ENCODE measurements at regions not wholly inside any gene's neighbourhood (a gene's known extent, or its start where the extent isn't known, plus 50 kb on each side); places are given as distances from the start of the nearest gene placed in this dataset.

DNA sequence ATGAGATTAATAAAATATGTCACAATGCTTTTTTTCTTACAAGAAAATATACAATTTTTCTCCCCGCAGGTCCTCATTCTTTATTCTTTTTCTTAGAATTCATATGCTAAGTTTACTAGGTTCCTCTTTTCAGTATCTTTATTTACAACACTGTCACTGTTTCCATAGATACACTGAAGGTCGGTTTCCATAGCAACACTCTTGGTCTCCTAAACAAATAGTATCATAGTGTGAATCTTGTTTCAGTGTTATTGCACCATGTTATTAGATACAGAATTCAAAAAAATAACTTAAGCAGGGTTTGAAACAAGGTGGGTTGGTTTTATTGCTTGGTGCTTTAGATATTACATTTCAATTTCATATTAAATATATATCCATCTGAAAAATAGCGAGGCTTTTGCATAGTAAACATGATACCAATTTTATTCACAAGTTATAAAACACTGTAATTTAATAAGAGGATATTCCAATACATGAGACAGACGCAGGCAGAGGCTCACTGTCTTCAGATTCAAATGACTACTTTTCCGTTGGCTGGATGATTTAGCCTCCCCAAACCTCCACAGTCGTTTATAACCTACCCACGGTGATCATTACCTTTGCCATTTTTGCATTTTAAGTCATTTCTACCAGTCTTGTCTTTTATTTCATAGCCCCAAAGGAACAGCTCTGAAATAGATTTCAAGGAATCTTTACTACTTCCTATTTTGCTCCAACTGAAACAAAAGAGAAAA, 88.9 kb upstream of the KLF6 start:
- H3K4me2 ChIP-seq (replicated peaks; ENCODE audit: low read depth, low read length, poor library complexity, severe bottlenecking) = peak overlapping the region; percentile 71
- peak; percentile 93 for DNase-seq
- intact Hi-C loops (cut with micrococcal nuclease) = loop anchor here (1.0 to 10.0 kb wide), 10 partner anchors 22 to 781 kb away; partner anchors contain the start of gene KLF6
- peak overlapping the region; percentile 57 for H3K4me3 Mint-ChIP-seq
- peaks cover 50% of the 10 kb centered on the region for H3K4me1 Mint-ChIP-seq
- no peaks in the 10 kb centered on the region for H3K79me2 ChIP-seq (ENCODE audit: control insufficient read depth, insufficient read depth, low read length)
- H3K27me3 ChIP-seq (replicated peaks in 1 of 4; ENCODE audit: control extremely low read depth in 1 of 4, control insufficient read depth in 3 of 4, insufficient read depth in 4 of 4, low read length in 3 of 4) = no peaks in the 10 kb centered on the region
- POLR2A ChIA-PET = interaction anchor here (1.3 to 1.8 kb wide), 2 partner anchors 67 to 88 kb away, joined by 3 to 23 read pairs; partner anchors contain the start of gene KLF6
- H3K4me1 ChIP-seq (ENCODE audit: control insufficient read depth in 2 of 2, insufficient read depth in 2 of 2, low read length in 2 of 2) = peaks cover 44 to 50% of the 10 kb centered on the region in 2 donors
- no peaks in the 10 kb centered on the region for H3K27me3 Mint-ChIP-seq
- TF ChIP-seq, protein P1, sequence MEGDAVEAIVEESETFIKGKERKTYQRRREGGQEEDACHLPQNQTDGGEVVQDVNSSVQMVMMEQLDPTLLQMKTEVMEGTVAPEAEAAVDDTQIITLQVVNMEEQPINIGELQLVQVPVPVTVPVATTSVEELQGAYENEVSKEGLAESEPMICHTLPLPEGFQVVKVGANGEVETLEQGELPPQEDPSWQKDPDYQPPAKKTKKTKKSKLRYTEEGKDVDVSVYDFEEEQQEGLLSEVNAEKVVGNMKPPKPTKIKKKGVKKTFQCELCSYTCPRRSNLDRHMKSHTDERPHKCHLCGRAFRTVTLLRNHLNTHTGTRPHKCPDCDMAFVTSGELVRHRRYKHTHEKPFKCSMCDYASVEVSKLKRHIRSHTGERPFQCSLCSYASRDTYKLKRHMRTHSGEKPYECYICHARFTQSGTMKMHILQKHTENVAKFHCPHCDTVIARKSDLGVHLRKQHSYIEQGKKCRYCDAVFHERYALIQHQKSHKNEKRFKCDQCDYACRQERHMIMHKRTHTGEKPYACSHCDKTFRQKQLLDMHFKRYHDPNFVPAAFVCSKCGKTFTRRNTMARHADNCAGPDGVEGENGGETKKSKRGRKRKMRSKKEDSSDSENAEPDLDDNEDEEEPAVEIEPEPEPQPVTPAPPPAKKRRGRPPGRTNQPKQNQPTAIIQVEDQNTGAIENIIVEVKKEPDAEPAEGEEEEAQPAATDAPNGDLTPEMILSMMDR (IDR thresholded peaks at IDR 0.05) = no peak
- TF ChIP-seq EZH2 (IDR thresholded peaks at IDR 0.05; ENCODE audit: borderline replicate concordance, insufficient read depth, low read depth, low read length, poor library complexity, severe bottlenecking) = no peak
- H4K20me1 ChIP-seq (ENCODE audit: control insufficient read depth, insufficient read depth, low read length, poor library complexity, severe bottlenecking) = no peaks in the 10 kb centered on the region
- peak; percentile 56 for ATAC-seq (ENCODE audit: low read depth)
- H3K27ac Mint-ChIP-seq = peak overlapping the region; percentile 98
- H3K9me3 Mint-ChIP-seq (ENCODE audit: insufficient read depth) = no peaks in the 10 kb centered on the region
- WGBS (ENCODE audit: insufficient coverage) = 58% methylated on average over 3 of the region's 7 CpGs
- peak overlapping the region; percentile 62 for H3K9ac ChIP-seq (ENCODE audit: low read length)
- CTCF ChIA-PET = interaction anchor here (1.7 to 2.3 kb wide), 2 partner anchors 22 to 28 kb away, joined by 3 to 11 read pairs; no protein-coding TSS in a partner anchor
- no peak overlapping the region for H2AFZ ChIP-seq (ENCODE audit: insufficient read depth, low read depth, low read length, poor library complexity, severe bottlenecking)
- H3K27ac ChIP-seq (ENCODE audit: low read length in 2 of 2) = peak overlapping the region; percentile 89 to 99
- peak overlapping the region in 1 of 5 experiments; percentile 37 for H3K4me3 ChIP-seq (ENCODE audit: control extremely low read depth in 1 of 5, extremely low read depth in 1 of 5, insufficient read depth in 1 of 5, low read depth in 2 of 5, low read length in 4 of 5)
- no peaks in the 10 kb centered on the region for H3K9me3 ChIP-seq (ENCODE audit: control extremely low read depth in 1 of 3, control insufficient read depth in 2 of 3, insufficient read depth in 1 of 3, low read length in 2 of 3)
- no peaks in the 10 kb centered on the region for H3K36me3 ChIP-seq (replicated peaks in 1 of 2; ENCODE audit: control extremely low read depth in 1 of 2, control insufficient read depth in 1 of 2, extremely low read depth in 1 of 2, insufficient read depth in 2 of 2, low read length in 1 of 2)

All from B cell (primary cell).